ENCODE measurements at regions not wholly inside any gene's neighbourhood (a gene's known extent, or its start where the extent isn't known, plus 50 kb on each side); places are given as distances from the start of the nearest gene placed in this dataset.

DNA sequence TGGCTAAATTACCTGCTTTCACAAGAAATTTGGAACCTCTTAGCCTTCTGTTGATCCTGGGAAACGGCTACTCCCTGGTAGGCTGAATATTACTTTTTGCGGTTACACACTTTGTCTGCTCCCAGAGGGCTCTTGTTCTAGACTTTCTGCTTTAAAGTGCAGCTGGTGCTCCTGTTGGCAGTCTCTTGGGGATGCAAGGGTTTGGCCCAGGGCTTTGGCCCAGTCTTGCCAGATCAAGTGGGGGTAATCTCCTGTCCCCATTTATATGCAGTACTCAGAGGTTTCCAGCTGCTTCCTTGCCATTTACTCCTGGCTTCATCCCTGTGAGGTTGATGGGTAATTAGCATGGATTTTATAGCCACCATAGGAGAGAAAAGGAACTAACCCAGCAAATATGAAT, 558.2 kb upstream of the MIS18BP1 start:
- H3K9me3 ChIP-seq (ENCODE audit: control insufficient read depth, low read length) = no peaks in the 10 kb centered on the region
- H3K4me2 ChIP-seq (ENCODE audit: low read length) = no peak overlapping the region
- H3K4me1 ChIP-seq = no peaks in the 10 kb centered on the region
- no peak overlapping the region for H3K27ac ChIP-seq
- TF ChIP-seq, protein P1, sequence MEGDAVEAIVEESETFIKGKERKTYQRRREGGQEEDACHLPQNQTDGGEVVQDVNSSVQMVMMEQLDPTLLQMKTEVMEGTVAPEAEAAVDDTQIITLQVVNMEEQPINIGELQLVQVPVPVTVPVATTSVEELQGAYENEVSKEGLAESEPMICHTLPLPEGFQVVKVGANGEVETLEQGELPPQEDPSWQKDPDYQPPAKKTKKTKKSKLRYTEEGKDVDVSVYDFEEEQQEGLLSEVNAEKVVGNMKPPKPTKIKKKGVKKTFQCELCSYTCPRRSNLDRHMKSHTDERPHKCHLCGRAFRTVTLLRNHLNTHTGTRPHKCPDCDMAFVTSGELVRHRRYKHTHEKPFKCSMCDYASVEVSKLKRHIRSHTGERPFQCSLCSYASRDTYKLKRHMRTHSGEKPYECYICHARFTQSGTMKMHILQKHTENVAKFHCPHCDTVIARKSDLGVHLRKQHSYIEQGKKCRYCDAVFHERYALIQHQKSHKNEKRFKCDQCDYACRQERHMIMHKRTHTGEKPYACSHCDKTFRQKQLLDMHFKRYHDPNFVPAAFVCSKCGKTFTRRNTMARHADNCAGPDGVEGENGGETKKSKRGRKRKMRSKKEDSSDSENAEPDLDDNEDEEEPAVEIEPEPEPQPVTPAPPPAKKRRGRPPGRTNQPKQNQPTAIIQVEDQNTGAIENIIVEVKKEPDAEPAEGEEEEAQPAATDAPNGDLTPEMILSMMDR (IDR thresholded peaks at IDR 0.05) = no peak
- no peak overlapping the region for H3K9ac ChIP-seq
- no peaks in the 10 kb centered on the region for H3K79me2 ChIP-seq
- H3K27me3 ChIP-seq (ENCODE audit: control insufficient read depth, insufficient read depth, low read length) = no peaks in the 10 kb centered on the region
- no peaks in the 10 kb centered on the region for H3K36me3 ChIP-seq (ENCODE audit: control insufficient read depth, insufficient read depth, low read length)
- H2AFZ ChIP-seq = no peak overlapping the region
- no peak overlapping the region for H3K4me3 ChIP-seq (ENCODE audit: low read depth, low read length)

DNA sequence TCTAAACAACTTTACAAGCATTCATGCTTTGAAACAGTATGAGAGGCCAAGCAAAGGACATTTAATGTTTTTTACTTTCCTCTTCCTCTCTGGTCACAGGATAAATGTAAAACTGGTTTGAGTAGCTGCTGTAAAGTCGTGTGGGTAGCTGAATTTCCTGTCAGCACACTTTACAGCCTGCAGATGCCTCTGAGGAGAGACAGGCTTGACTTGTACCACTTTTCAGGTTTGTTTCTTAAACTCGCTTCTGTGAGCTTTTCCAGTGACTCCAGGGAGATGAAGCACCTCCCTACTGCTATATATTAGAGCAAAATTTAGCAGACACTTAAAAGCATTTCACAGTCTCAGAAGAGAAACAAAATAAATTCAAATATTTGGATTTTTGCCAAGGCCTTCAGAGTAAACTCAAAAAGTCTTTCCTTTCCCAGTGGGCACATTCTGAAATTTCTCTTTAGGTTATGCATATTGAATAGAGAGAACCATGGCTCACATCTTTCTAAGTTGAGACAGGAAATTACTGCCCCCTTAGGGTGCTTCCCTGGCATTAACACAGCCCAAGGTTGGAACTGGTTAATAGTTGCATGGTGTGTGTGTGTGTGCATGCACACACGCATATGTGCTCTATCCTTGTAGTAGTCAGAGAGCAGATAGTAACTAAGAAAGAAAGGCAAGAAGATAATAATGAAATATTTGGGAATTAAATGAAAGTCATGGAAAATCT, 557.3 kb upstream of the MIS18BP1 start:
- Histone ChIP-seq H3K4me1 (no peaks in the 10 kb centered on the region), H2AFZ (no peak overlapping the region), H3K79me2 (no peaks in the 10 kb centered on the region), H3K4me2 (ENCODE audit: low read length) (no peak overlapping the region), H3K4me3 (ENCODE audit: low read depth, low read length) (no peak overlapping the region), H3K27me3 (ENCODE audit: control insufficient read depth, insufficient read depth, low read length) (no peaks in the 10 kb centered on the region), H3K27ac (no peak overlapping the region), H3K9me3 (ENCODE audit: control insufficient read depth, low read length) (no peaks in the 10 kb centered on the region), H3K9ac (no peak overlapping the region), H3K36me3 (ENCODE audit: control insufficient read depth, insufficient read depth, low read length) (no peaks in the 10 kb centered on the region)
- TF ChIP-seq, protein P1 (IDR thresholded peaks at IDR 0.05) = no peak

DNA sequence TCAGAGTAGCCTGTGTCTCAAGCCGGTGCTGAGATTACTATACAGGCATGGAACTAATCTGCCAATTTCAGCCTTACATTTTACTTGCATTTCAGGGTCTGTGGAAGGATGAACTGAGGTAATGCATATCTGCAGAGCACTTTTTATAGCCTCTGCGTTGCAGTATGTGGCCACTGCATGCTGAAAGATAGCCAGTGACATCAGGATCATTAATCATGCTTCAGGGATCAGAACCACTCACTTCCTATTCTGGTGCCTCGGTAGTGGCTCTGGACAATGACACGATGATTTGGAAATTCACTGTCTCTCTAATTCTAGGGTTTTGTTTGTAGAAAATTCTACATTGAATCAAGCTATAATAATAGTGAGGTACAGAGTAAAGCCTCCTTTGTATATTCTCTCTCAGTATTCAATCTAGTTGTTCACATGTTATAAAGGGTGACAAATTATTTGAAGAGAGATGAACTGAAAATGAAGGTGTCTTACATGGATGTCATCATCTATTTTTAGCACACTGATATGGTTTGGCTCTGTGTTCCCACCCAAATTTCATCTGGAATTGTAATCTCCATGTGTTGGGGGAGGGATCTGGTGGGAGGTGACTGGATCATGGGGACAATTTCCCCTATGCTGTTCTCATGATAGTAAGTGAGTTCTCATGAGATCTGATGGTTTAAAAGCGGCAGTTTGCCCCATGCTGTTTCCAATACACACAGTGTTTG, 554.3 kb upstream of the MIS18BP1 start:
- H3K4me3 ChIP-seq (ENCODE audit: low read depth, low read length) = no peak overlapping the region
- H3K27me3 ChIP-seq (ENCODE audit: control insufficient read depth, insufficient read depth, low read length) = no peaks in the 10 kb centered on the region
- H3K4me1 ChIP-seq = no peaks in the 10 kb centered on the region
- TF ChIP-seq, protein P1 (IDR thresholded peaks at IDR 0.05) = no peak
- no peaks in the 10 kb centered on the region for H3K9me3 ChIP-seq (ENCODE audit: control insufficient read depth, low read length)
- H3K9ac ChIP-seq = no peak overlapping the region
- no peaks in the 10 kb centered on the region for H3K79me2 ChIP-seq
- H3K4me2 ChIP-seq (ENCODE audit: low read length) = no peak overlapping the region
- no peak overlapping the region for H3K27ac ChIP-seq
- H3K36me3 ChIP-seq (ENCODE audit: control insufficient read depth, insufficient read depth, low read length) = no peaks in the 10 kb centered on the region
- no peak overlapping the region for H2AFZ ChIP-seq

DNA sequence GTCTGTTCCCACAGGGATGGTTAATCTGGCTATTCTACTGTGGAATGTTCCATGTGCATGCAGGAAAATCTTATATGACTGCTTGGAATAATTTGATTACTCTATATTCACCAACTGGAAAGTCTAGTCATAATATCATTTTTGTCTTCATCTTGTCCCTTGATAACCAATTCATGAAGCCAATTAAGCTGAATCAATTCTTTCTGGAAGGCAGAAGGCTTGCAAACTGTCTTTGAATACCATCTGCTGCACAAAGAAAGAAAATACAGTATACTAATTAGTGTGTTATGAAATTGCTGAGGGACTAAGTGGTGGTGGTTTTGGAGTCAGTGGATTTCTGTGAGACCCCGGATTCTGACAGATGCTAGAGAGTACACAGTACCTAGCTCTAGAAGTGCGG, 546.5 kb upstream of the MIS18BP1 start:
- Histone ChIP-seq H3K27me3 (ENCODE audit: control insufficient read depth, insufficient read depth, low read length) (no peaks in the 10 kb centered on the region), H3K79me2 (no peaks in the 10 kb centered on the region), H3K4me2 (ENCODE audit: low read length) (no peak overlapping the region), H3K9ac (no peak overlapping the region), H3K36me3 (ENCODE audit: control insufficient read depth, insufficient read depth, low read length) (no peaks in the 10 kb centered on the region), H3K9me3 (ENCODE audit: control insufficient read depth, low read length) (no peaks in the 10 kb centered on the region), H2AFZ (no peak overlapping the region), H3K4me1 (no peaks in the 10 kb centered on the region), H3K27ac (no peak overlapping the region), H3K4me3 (ENCODE audit: low read depth, low read length) (no peak overlapping the region)
- TF ChIP-seq, protein P1 (IDR thresholded peaks at IDR 0.05) = no peak
